ENCODE measurements at regions not wholly inside any gene's neighbourhood (a gene's known extent, or its start where the extent isn't known, plus 50 kb on each side); places are given as distances from the start of the nearest gene placed in this dataset.

GRCh38 chr1:193631306-193631705 is 444.9 kb upstream of the B3GALT2 start:
- no peak for TF ChIP-seq ZFP3 (CRISPR knock-in tag; IDR thresholded peaks at IDR 0.05)
- no peak for TF ChIP-seq PATZ1 (CRISPR knock-in tag; IDR thresholded peaks at IDR 0.05; ENCODE audit: borderline replicate concordance)
- TF ChIP-seq ZNF70 (CRISPR knock-in tag; IDR thresholded peaks at IDR 0.05): no peak
- no peak for TF ChIP-seq TOX (CRISPR knock-in tag; IDR thresholded peaks at IDR 0.05; ENCODE audit: borderline replicate concordance)
- no peak for TF ChIP-seq BACH2 (CRISPR knock-in tag; IDR thresholded peaks at IDR 0.05; ENCODE audit: borderline replicate concordance)
- no peak for TF ChIP-seq PPARA (CRISPR knock-in tag; IDR thresholded peaks at IDR 0.05; ENCODE audit: borderline replicate concordance)
- no peak for TF ChIP-seq ISL1 (CRISPR knock-in tag; IDR thresholded peaks at IDR 0.05)
- no peak for TF ChIP-seq RARB (CRISPR knock-in tag; IDR thresholded peaks at IDR 0.05)
- no peak for TF ChIP-seq POU6F1 (CRISPR knock-in tag; IDR thresholded peaks at IDR 0.05; ENCODE audit: borderline replicate concordance, low read depth)
- TF ChIP-seq ZNF565 (CRISPR knock-in tag; conservative IDR thresholded peaks at IDR 0.05; ENCODE audit: low read depth): no peak
- TF ChIP-seq ZC3H10 (CRISPR knock-in tag; IDR thresholded peaks at IDR 0.05): no peak
- no peak for TF ChIP-seq ZNF8 (CRISPR knock-in tag; IDR thresholded peaks at IDR 0.05)
- no peak for TF ChIP-seq ARNTL (CRISPR knock-in tag; IDR thresholded peaks at IDR 0.05; ENCODE audit: borderline replicate concordance, low read depth)
